ENCODE measurements at regions not wholly inside any gene's neighbourhood (a gene's known extent, or its start where the extent isn't known, plus 50 kb on each side); places are given as distances from the start of the nearest gene placed in this dataset.
"Not testable (repeated sequence)": the region's sequence is repeated elsewhere in the genome, so short reads cannot be mapped to it uniquely, and the experiment has no call there.

GRCh38 chr15:66968806-66969596 lies 96.4 kb upstream of the SMAD3 start:
- no peak for DNase-seq

- DNase-seq = not testable (repeated sequence)
These were observed 91.3 kb upstream of the SMAD3 start for GRCh38 chr15:66974131-66974530.

GRCh38 chr15:66976106-66976640 lies 89.2 kb upstream of the SMAD3 start:
- not testable (repeated sequence) for DNase-seq

- DNase-seq = not testable (repeated sequence)
These were observed 85.1 kb upstream of the SMAD3 start for GRCh38 chr15:66980326-66980725.

- no peak for DNase-seq
These were observed 83.6 kb upstream of the SMAD3 start for GRCh38 chr15:66981771-66982170.

GRCh38 chr15:66982250-66982649 lies 83.2 kb upstream of the SMAD3 start:
- no peak for DNase-seq

GRCh38 chr15:66982816-66983215 lies 82.6 kb upstream of the SMAD3 start:
- DNase-seq = no peak

GRCh38 chr15:66985653-66986052 lies 79.7 kb upstream of the SMAD3 start:
- DNase-seq = no peak

GRCh38 chr15:66986951-66987350 lies 78.5 kb upstream of the SMAD3 start:
- DNase-seq = no peak

GRCh38 chr15:66993090-66993489 lies 72.3 kb upstream of the SMAD3 start:
- no peak for DNase-seq

- no peak for DNase-seq
These were observed 71.3 kb upstream of the SMAD3 start for GRCh38 chr15:66993874-66994696.

- DNase-seq = no peak
These were observed 70.3 kb upstream of the SMAD3 start for GRCh38 chr15:66994927-66995656.

- DNase-seq = no peak
These were observed 69.3 kb upstream of the SMAD3 start for GRCh38 chr15:66996094-66996493.

- no peak for DNase-seq
These were observed 68.2 kb upstream of the SMAD3 start for GRCh38 chr15:66997212-66997611.

- DNase-seq = not testable (repeated sequence)
These were observed 67.2 kb upstream of the SMAD3 start for GRCh38 chr15:66998234-66998633.

- no peak for DNase-seq
These were observed 66.1 kb upstream of the SMAD3 start for GRCh38 chr15:66999046-66999968.

- no peak for DNase-seq
These were observed 64.5 kb upstream of the SMAD3 start for GRCh38 chr15:67000896-67001295.

- DNase-seq = no peak
These were observed 63.0 kb upstream of the SMAD3 start for GRCh38 chr15:67002368-67002767.

GRCh38 chr15:67003586-67003985 lies 61.8 kb upstream of the SMAD3 start:
- DNase-seq = no peak

GRCh38 chr15:67004142-67004541 lies 61.3 kb upstream of the SMAD3 start:
- DNase-seq = no peak

GRCh38 chr15:67005294-67005996 lies 60.0 kb upstream of the SMAD3 start:
- no peak for DNase-seq

Measured in DMS 273 treated with DMSO at 0.1 percent for 48 hours (cell line).